Left lobe of liver (tissue), 2 donors: ENCODE measurements at regions not wholly inside any gene's neighbourhood (a gene's known extent, or its start where the extent isn't known, plus 50 kb on each side); places are given as distances from the start of the nearest gene placed in this dataset.
"Not testable (repeated sequence)": the region's sequence is repeated elsewhere in the genome, so short reads cannot be mapped to it uniquely, and the experiment has no call there.

Experiments
- ATAC-seq: fragments of 200-7000 bp; cut with Tn5 transposase; one replicate; pipeline ENCODE4 v1.9.1; 2020; ENCODE audit warnings: mild to moderate bottlenecking, moderate library complexity
- DNase-seq: peaks from one replicate; pipeline ENCODE4 v3.0.0-alpha.2; 2020; ENCODE audit warnings: low spot score
- donor health status: DM: no; HTN: no; CAD: no; lungs with moderate emphysema.
- donor health status: DM: no; HTN: yes; CAD: no.

GRCh38 chr4:149870008-149870407, 54.4 kb upstream of the IQCM start:
- DNase-seq: no peak
- ATAC-seq: no peak

- DNase-seq: no peak
- ATAC-seq: no peak
These were observed 66.1 kb upstream of the IQCM start for GRCh38 chr4:149881744-149882143.

GRCh38 chr4:149882251-149882650, 66.6 kb upstream of the IQCM start:
- DNase-seq: no peak
- no peak for ATAC-seq

- ATAC-seq: peak; percentile 94
- peak; percentile 79 for DNase-seq
These were observed 68.4 kb upstream of the IQCM start for GRCh38 chr4:149884046-149884445.

- ATAC-seq: peak; percentile 87
- peak; percentile 46 for DNase-seq
These were observed 69.0 kb upstream of the IQCM start for GRCh38 chr4:149884529-149885181.

GRCh38 chr4:149885896-149886295, 70.3 kb upstream of the IQCM start:
- ATAC-seq (no peak), DNase-seq (no peak)

- DNase-seq: no peak
- ATAC-seq: no peak
These were observed 71.3 kb upstream of the IQCM start for GRCh38 chr4:149886786-149887490.

GRCh38 chr4:149889991-149890390, 74.3 kb upstream of the IQCM start:
- DNase-seq: no peak
- no peak for ATAC-seq

GRCh38 chr4:149890531-149890930, 74.9 kb upstream of the IQCM start:
- ATAC-seq (no peak), DNase-seq (no peak)

- ATAC-seq (no peak), DNase-seq (no peak)
These were observed 75.8 kb upstream of the IQCM start for GRCh38 chr4:149891426-149891825.

GRCh38 chr4:149896432-149896831, 80.8 kb upstream of the IQCM start:
- ATAC-seq (peak; percentile 69), DNase-seq (no peak)

GRCh38 chr4:149897783-149898182, 82.1 kb upstream of the IQCM start:
- ATAC-seq: peak; percentile 68
- DNase-seq: no peak

GRCh38 chr4:149901128-149901527, 85.5 kb upstream of the IQCM start:
- ATAC-seq (no peak), DNase-seq (no peak)

- no peak for ATAC-seq
- no peak for DNase-seq
These were observed 86.6 kb upstream of the IQCM start for GRCh38 chr4:149902242-149902641.

- no peak for DNase-seq
- ATAC-seq: no peak
These were observed 94.5 kb upstream of the IQCM start for GRCh38 chr4:149910177-149910576.

- ATAC-seq (no peak), DNase-seq (no peak)
These were observed 95.1 kb upstream of the IQCM start for GRCh38 chr4:149910604-149911350.

- DNase-seq: no peak
- ATAC-seq: no peak
These were observed 95.7 kb upstream of the IQCM start for GRCh38 chr4:149911354-149911753.

- DNase-seq: no peak
- ATAC-seq: no peak
These were observed 96.4 kb upstream of the IQCM start for GRCh38 chr4:149912000-149912399.

GRCh38 chr4:149914119-149915115, 98.8 kb upstream of the IQCM start:
- peak; percentile 60 for ATAC-seq
- DNase-seq: no peak

- not testable (repeated sequence) for ATAC-seq, DNase-seq
These were observed 100.1 kb upstream of the IQCM start for GRCh38 chr4:149915735-149916134.

- DNase-seq (no peak), ATAC-seq (no peak)
These were observed 108.1 kb upstream of the IQCM start for GRCh38 chr4:149923736-149924135.
